Karpas-422 (cell line): ENCODE measurements at regions not wholly inside any gene's neighbourhood (a gene's known extent, or its start where the extent isn't known, plus 50 kb on each side); places are given as distances from the start of the nearest gene placed in this dataset.

Experiments
- DNase-seq: peaks from one replicate; pipeline ENCODE4 v3.0.0-alpha.2; 2015
- H2AFZ ChIP-seq: fragments of 200-600 bp; sonication (generic); 2 replicates; pipeline ENCODE4 v1.6.1; 2014; ENCODE audit warnings: antibody characterized with exemption, low read length, mixed read lengths
- H3K27ac ChIP-seq: fragments of 200-600 bp; sonication (generic); 2 replicates; pipeline ENCODE4 v1.5.1; 2014; ENCODE audit warnings: mild to moderate bottlenecking, low read length, moderate library complexity
- H3K27me3 ChIP-seq: fragments of 200-600 bp; sonication (generic); 2 replicates; pipeline ENCODE4 v1.6.1; 2014; ENCODE audit warnings: low read length, mixed read lengths
- H3K36me3 ChIP-seq: fragments of 200-600 bp; sonication (generic); 2 replicates; pipeline ENCODE4 v1.6.1; 2014; ENCODE audit warnings: low read length, mixed read lengths; ENCODE audit not compliant: insufficient read depth
- H3K4me1 ChIP-seq: fragments of 200-600 bp; sonication (generic); 2 replicates; pipeline ENCODE4 v1.6.1; 2014; ENCODE audit warnings: mild to moderate bottlenecking, low read length, mixed read lengths
- H3K4me2 ChIP-seq: fragments of 200-600 bp; sonication (generic); 2 replicates; pipeline ENCODE4 v1.6.1; 2014; ENCODE audit warnings: low read length, low read depth, mild to moderate bottlenecking; ENCODE audit not compliant: poor library complexity, severe bottlenecking
- H3K4me3 ChIP-seq: fragments of 200-600 bp; sonication (generic); 2 replicates; pipeline ENCODE4 v1.5.1; 2014; ENCODE audit warnings: mild to moderate bottlenecking, antibody characterized with exemption, low read length, mixed read lengths
- H3K79me2 ChIP-seq: fragments of 200-600 bp; sonication (generic); 2 replicates; pipeline ENCODE4 v1.6.1; 2014; ENCODE audit warnings: mild to moderate bottlenecking, low read length, mixed read lengths
- H3K9ac ChIP-seq: fragments of 200-600 bp; sonication (generic); 2 replicates; pipeline ENCODE4 v1.6.0; 2014; ENCODE audit warnings: low read length
- H3K9me2 ChIP-seq: fragments of 200-600 bp; sonication (generic), shearing (Covaris generic); replicated peaks from 2 replicates; pipeline ENCODE4 v1.6.0; 2014; ENCODE audit warnings: mild to moderate bottlenecking, low read length, moderate library complexity; ENCODE audit not compliant: insufficient read depth
- H3K9me3 ChIP-seq: fragments of 300-700, 200-600 bp; sonication (generic); 2 replicates; pipeline ENCODE4 v1.6.1; 2014; ENCODE audit warnings: low read length, mixed read lengths
- H4K20me1 ChIP-seq: fragments of 200-600 bp; sonication (generic); 2 replicates; pipeline ENCODE4 v1.6.1; 2014; ENCODE audit warnings: mild to moderate bottlenecking, antibody characterized with exemption, low read length, low read depth; ENCODE audit not compliant: insufficient read depth

GRCh38 chr19:13670846-13671245, 93.5 kb upstream of the MRI1 start:
- no peak overlapping the region for H3K4me2 ChIP-seq

DNA sequence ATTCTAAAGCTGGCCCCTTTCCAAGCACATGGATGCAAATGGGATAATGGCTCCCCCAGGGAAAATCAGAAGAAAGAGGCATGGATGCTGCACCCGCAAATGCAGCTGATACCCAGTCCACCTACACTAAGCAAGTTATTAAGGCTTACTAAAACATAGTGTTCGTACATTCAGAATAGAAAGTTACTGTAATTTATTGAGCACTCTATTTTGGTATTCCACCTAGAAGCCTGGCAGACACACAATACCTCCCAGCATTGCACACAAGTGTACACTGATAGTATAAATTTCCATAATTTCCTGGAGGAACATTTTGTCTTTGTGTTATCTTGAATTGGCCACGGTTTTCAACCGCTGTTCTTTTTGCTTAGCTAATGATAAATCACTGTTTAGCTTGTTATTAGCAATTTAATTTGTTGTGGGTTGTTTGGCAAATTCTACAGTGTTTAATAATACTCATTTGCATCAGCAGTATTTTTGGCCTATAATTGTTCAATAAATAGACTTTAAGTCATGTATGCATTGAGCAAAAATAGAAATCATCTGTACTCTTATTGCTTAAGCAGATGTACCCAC, 94.5 kb upstream of the MRI1 start:
- no peak overlapping the region for H3K4me3 ChIP-seq

More at GRCh38 chr19:13670846-13671245, 93.5 kb upstream of the MRI1 start:
- Histone ChIP-seq H3K79me2 (no peaks in the 10 kb centered on the region), H3K27me3 (no peaks in the 10 kb centered on the region), H4K20me1 (no peaks in the 10 kb centered on the region), H2AFZ (no peak overlapping the region), H3K9ac (no peak overlapping the region), H3K9me2 (no peaks in the 10 kb centered on the region), H3K27ac (no peak overlapping the region), H3K4me1 (no peaks in the 10 kb centered on the region), H3K36me3 (no peaks in the 10 kb centered on the region), H3K9me3 (peaks cover 19% of the 10 kb centered on the region), H3K4me3 (no peak overlapping the region)
- DNase-seq, result no peak

DNA sequence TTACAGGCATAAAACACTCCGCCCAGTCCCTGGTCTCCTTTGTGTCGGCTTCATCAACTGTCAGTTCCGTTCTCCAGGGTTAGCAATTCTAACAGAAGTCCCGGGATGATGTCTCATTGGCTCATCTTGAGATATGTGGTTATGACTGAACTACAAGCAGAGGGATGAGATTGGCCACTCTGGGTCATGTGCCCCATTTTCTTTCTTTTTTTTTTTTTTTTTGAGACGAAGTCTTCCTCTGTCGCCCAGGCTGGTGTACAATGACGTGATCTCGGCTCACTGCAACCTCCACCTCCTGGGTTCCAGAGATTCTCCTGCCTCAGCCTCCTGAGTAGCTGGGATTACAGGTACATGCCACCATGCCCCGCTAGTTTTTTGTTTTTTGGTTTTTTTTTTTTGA, 95.4 kb upstream of the MRI1 start:
- H3K9me2 ChIP-seq, result no peaks in the 10 kb centered on the region
- H2AFZ ChIP-seq, result no peak overlapping the region
- H3K4me1 ChIP-seq, result peaks cover 3% of the 10 kb centered on the region
- H3K27ac ChIP-seq, result no peak overlapping the region
- no peak for DNase-seq
- H3K36me3 ChIP-seq, result no peaks in the 10 kb centered on the region
- no peaks in the 10 kb centered on the region for H3K27me3 ChIP-seq
- H3K9me3 ChIP-seq, result peaks cover 19% of the 10 kb centered on the region
- no peaks in the 10 kb centered on the region for H3K79me2 ChIP-seq
- H3K4me3 ChIP-seq, result no peak overlapping the region
- no peak overlapping the region for H3K9ac ChIP-seq
- H4K20me1 ChIP-seq, result no peaks in the 10 kb centered on the region
- H3K4me2 ChIP-seq, result no peak overlapping the region

More for the DNA sequence above, 94.5 kb upstream of the MRI1 start:
- no peaks in the 10 kb centered on the region for H3K27me3 ChIP-seq
- H3K27ac ChIP-seq, result no peak overlapping the region
- H3K4me2 ChIP-seq, result no peak overlapping the region
- no peak overlapping the region for H2AFZ ChIP-seq
- H3K36me3 ChIP-seq, result no peaks in the 10 kb centered on the region
- H3K79me2 ChIP-seq, result no peaks in the 10 kb centered on the region
- no peak for DNase-seq
- peaks cover 19% of the 10 kb centered on the region for H3K9me3 ChIP-seq
- H3K4me1 ChIP-seq, result peaks cover 3% of the 10 kb centered on the region
- H3K9ac ChIP-seq, result no peak overlapping the region
- H4K20me1 ChIP-seq, result no peaks in the 10 kb centered on the region
- no peaks in the 10 kb centered on the region for H3K9me2 ChIP-seq

GRCh38 chr19:13666165-13666564, 98.2 kb upstream of the MRI1 start:
- Histone ChIP-seq H3K4me3 (no peak overlapping the region), H3K4me2 (no peak overlapping the region), H3K9ac (no peak overlapping the region), H3K36me3 (no peaks in the 10 kb centered on the region), H3K27ac (no peak overlapping the region), H3K27me3 (no peaks in the 10 kb centered on the region), H2AFZ (no peak overlapping the region), H3K9me3 (no peaks in the 10 kb centered on the region), H3K79me2 (no peaks in the 10 kb centered on the region), H3K4me1 (peaks cover 3% of the 10 kb centered on the region), H3K9me2 (no peaks in the 10 kb centered on the region), H4K20me1 (no peaks in the 10 kb centered on the region)
- no peak for DNase-seq

DNA sequence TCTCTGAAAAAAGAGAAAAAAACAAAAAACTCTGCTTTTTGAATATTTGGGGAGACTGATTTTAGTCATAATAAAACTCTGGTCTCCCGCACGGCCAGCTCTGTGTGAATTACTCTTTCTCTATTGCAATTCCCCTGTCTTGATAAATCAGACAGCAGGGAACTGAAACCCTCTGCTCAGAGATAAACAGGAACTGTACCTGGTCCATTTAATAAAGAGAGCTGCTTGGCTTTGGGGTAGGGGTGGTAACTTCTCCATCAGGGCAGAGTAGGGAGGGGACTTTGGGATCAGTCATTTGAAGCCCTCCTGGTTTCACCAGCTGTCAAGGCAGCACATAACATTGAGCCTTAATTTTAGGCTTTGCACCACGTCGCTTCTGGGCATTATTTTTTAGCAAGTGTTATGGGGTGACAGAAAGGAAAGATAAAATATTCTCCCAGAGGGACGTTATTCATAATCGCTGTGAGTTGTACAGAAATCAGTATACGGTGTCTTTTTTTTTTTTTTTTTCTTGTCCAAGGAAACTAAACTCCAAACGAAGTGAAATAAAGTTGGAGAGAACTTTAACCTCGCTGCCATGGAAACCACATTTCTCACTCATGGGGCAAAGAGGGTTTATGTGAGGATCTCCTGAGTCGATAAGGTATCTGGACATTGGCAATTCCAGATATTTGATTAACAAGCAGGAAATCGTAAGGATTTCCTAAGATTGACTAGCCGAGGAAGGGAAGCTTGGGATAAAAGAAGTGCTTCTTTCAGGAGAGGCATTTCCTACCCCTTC, 99.0 kb upstream of the MRI1 start:
- Histone ChIP-seq H2AFZ (peak overlapping the region; percentile 56; the same call in 1 of the 2 replicates), H3K4me1 (peaks cover 3% of the 10 kb centered on the region), H4K20me1 (no peaks in the 10 kb centered on the region), H3K9me2 (no peaks in the 10 kb centered on the region), H3K27me3 (no peaks in the 10 kb centered on the region), H3K9ac (no peak overlapping the region), H3K79me2 (no peaks in the 10 kb centered on the region), H3K36me3 (no peaks in the 10 kb centered on the region), H3K27ac (no peak overlapping the region), H3K9me3 (no peaks in the 10 kb centered on the region), H3K4me3 (no peak overlapping the region), H3K4me2 (no peak overlapping the region)
- DNase-seq, result peak; percentile 42

DNA sequence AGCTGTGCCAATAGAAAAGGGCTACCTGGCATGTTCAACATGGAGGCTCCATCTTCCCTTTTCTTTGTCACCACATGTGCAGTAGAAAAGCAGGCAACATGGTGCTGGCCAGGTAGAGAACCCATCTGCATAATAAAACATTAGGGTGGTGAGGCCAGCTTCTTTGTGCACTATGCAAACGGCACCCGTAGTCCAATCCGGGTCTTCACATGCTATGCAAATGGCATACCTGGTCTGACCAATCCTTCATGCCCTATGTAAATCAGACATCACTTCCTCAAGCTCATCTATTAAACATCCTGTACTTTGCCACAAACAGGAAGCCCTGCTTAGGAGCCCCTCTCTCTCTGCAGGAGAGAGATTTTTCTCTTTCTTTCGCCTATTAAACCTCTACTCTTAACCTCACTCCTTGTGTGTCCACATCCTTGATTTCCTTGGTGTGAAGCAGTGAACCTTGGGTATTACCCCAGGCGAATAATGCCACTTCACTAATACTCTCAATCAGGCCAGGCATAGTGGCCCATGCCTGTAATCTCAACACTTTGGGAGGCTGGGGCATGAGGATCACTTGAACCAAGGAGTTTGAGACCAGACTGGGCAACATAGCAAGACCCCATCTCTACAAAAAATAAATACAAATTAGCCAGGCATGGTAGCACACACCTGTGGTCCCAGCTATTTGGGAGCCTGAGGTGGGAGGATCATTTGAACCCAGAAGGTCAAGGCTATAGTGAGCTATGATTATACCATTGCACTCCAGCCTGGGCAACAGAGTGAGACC, 111.3 kb upstream of the MRI1 start:
- Histone ChIP-seq H3K4me2 (no peak overlapping the region), H3K79me2 (no peaks in the 10 kb centered on the region), H3K36me3 (no peaks in the 10 kb centered on the region), H4K20me1 (no peaks in the 10 kb centered on the region), H3K4me3 (no peak overlapping the region), H2AFZ (no peak overlapping the region), H3K27ac (no peak overlapping the region), H3K9ac (no peak overlapping the region), H3K27me3 (no peaks in the 10 kb centered on the region), H3K4me1 (no peaks in the 10 kb centered on the region), H3K9me3 (0 out of 2 replicates have a peak, but pooled peaks cover 3% of the 10 kb centered on the region), H3K9me2 (no peaks in the 10 kb centered on the region)
- DNase-seq, result peak; percentile 43

GRCh38 chr19:13646758-13647157, 117.6 kb upstream of the MRI1 start:
- no peaks in the 10 kb centered on the region for H3K36me3 ChIP-seq
- H3K79me2 ChIP-seq, result no peaks in the 10 kb centered on the region
- H3K9me3 ChIP-seq, result peaks cover 4% of the 10 kb centered on the region; the same call in 1 of the 2 replicates
- no peak for DNase-seq
- H2AFZ ChIP-seq, result no peak overlapping the region
- H3K27me3 ChIP-seq, result peaks cover 2% of the 10 kb centered on the region; the same call in 1 of the 2 replicates
- H3K4me3 ChIP-seq, result no peak overlapping the region
- H3K9me2 ChIP-seq, result no peaks in the 10 kb centered on the region
- H3K9ac ChIP-seq, result no peak overlapping the region
- H4K20me1 ChIP-seq, result no peaks in the 10 kb centered on the region
- no peak overlapping the region for H3K27ac ChIP-seq
- H3K4me1 ChIP-seq, result peaks cover 4% of the 10 kb centered on the region
- H3K4me2 ChIP-seq, result no peak overlapping the region

DNA sequence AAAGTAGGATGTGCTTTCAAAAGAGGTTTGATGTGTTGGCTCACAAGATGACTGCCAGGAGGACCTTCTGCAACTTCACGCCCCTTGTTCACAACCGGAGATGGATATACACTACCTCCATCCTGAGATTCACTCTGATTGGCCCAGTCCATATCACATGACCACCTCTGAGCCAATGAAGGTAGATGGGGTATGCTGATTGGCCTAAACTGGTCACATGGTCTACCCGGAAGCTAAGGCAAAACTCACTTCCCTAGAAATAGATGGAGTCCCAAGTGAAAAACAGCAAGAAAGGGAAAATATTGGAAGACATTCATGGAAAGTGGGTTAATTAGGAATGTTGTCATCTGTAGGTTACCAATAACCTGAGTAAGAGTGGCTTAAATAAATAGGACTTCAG, 119.7 kb upstream of the MRI1 start:
- Histone ChIP-seq H3K9ac (no peak overlapping the region), H3K27ac (no peak overlapping the region), H3K4me3 (no peak overlapping the region), H3K27me3 (peaks cover 2% of the 10 kb centered on the region; the same call in 1 of the 2 replicates), H3K9me2 (no peaks in the 10 kb centered on the region), H3K79me2 (no peaks in the 10 kb centered on the region), H3K9me3 (peaks cover 4% of the 10 kb centered on the region; the same call in 1 of the 2 replicates), H3K4me1 (peaks cover 4% of the 10 kb centered on the region), H2AFZ (no peak overlapping the region), H3K4me2 (no peak overlapping the region), H3K36me3 (no peaks in the 10 kb centered on the region), H4K20me1 (no peaks in the 10 kb centered on the region)
- DNase-seq, result peak; percentile 62
